Testis (tissue), 2 donors: ENCODE measurements at regions not wholly inside any gene's neighbourhood (a gene's known extent, or its start where the extent isn't known, plus 50 kb on each side); places are given as distances from the start of the nearest gene placed in this dataset.

ENCODE experiments used
- DNase-seq: peaks from one replicate; pipeline ENCODE4 v3.0.0-alpha.2; 2019
- H3K27ac ChIP-seq, 2 donors: fragments of 200-600 bp; sonication (generic); one replicate each; pipeline ENCODE4 v1.5.1; 2019
- H3K27me3 ChIP-seq: fragments of 200-600 bp; sonication (generic); one replicate; pipeline ENCODE4 v1.5.1; 2019
- H3K36me3 ChIP-seq: fragments of 200-600 bp; sonication (generic); one replicate; pipeline ENCODE4 v1.5.1; 2017; ENCODE audit warnings: low read depth; ENCODE audit errors: missing control alignments
- H3K4me1 ChIP-seq: fragments of 200-600 bp; sonication (generic); one replicate; pipeline ENCODE4 v1.5.1; 2019
- H3K4me3 ChIP-seq, 2 donors: fragments of 200-600 bp; sonication (generic); one replicate each; pipeline ENCODE4 v1.5.1; 2017 to 2019
- H3K9me3 ChIP-seq: fragments of 200-600 bp; sonication (generic); one replicate; pipeline ENCODE4 v1.5.1; 2017
- CTCF ChIP-seq, 3 experiments: fragments of 450-650 bp in 2 of 3; fragments of 200-600 bp in 1 of 3; sonication (generic) in 1 of 3; IDR thresholded peaks; one replicate each; pipeline ENCODE4 v1.5.1; 2016 to 2019; ENCODE audit warnings: antibody characterized with exemption in 3 of 3, mild to moderate bottlenecking in 2 of 3, moderate library complexity in 1 of 3
- POLR2A ChIP-seq: fragments of 450-650 bp; IDR thresholded peaks from one replicate; pipeline ENCODE4 v1.6.1; 2017; ENCODE audit warnings: antibody characterized with exemption, mild to moderate bottlenecking, moderate library complexity
- WGBS, 2 donors: methylation state at CpG; one replicate each; pipeline ENCODE4 v1.1.5; 2018; 5-methylcytosine and 5-hydroxymethylcytosine counted together
- intact Hi-C: fragments of 100-400 bp; cut with DNase I; formaldehyde crosslinking; loops from one replicate; pipeline ENCODE4 v1.15.1; 2023; ENCODE audit warnings: low total_unique reads

GRCh38 chrX:6432226-6432625 lies 102.7 kb downstream of the VCX3A start:
- Histone ChIP-seq H3K4me3 (no peak overlapping the region), H3K27me3 (no peaks in the 10 kb centered on the region), H3K4me1 (no peaks in the 10 kb centered on the region), H3K27ac (no peak overlapping the region), H3K36me3 (no peaks in the 10 kb centered on the region), H3K9me3 (no peaks in the 10 kb centered on the region)
- intact Hi-C loops, result no loop called here
- 58 to 76% methylated on average over 5 of the region's 5 CpGs for WGBS, 2 donors
- no peak for DNase-seq
- TF ChIP-seq CTCF (IDR thresholded peaks at IDR 0.05) (no peak), POLR2A (no peak)

GRCh38 chrX:6407542-6407941 lies 127.4 kb downstream of the VCX3A start:
- H3K9me3 ChIP-seq, result no peaks in the 10 kb centered on the region
- no peak for TF ChIP-seq CTCF (IDR thresholded peaks at IDR 0.05)
- no peak for TF ChIP-seq POLR2A
- DNase-seq, result no peak
- H3K27me3 ChIP-seq, result no peaks in the 10 kb centered on the region
- no peaks in the 10 kb centered on the region for H3K4me1 ChIP-seq
- intact Hi-C loops, result no loop called here
- no peak overlapping the region for H3K4me3 ChIP-seq
- H3K36me3 ChIP-seq, result no peaks in the 10 kb centered on the region
- no peak overlapping the region for H3K27ac ChIP-seq
- whole genome bisulfite sequencing, 2 donors, result 61 to 77% methylated on average over 4 of the region's 4 CpGs

GRCh38 chrX:6386837-6387236 lies 148.1 kb downstream of the VCX3A start:
- H3K27ac ChIP-seq, result no peak overlapping the region
- no peaks in the 10 kb centered on the region for H3K36me3 ChIP-seq
- intact Hi-C loops, result no loop called here
- WGBS, 2 donors, result 53% methylated on average over 2 of the region's 2 CpGs; no CpG with 5 or more reads in 1 of the 2 donors
- no peaks in the 10 kb centered on the region for H3K27me3 ChIP-seq
- H3K9me3 ChIP-seq, result no peaks in the 10 kb centered on the region
- DNase-seq, result no peak
- H3K4me3 ChIP-seq, result no peak overlapping the region
- H3K4me1 ChIP-seq, result no peaks in the 10 kb centered on the region
- TF ChIP-seq POLR2A, result no peak
- no peak for TF ChIP-seq CTCF (IDR thresholded peaks at IDR 0.05)

- WGBS, 2 donors, result 53 to 57% methylated on average over 4 of the region's 4 CpGs
- no peak overlapping the region for H3K27ac ChIP-seq
- no peaks in the 10 kb centered on the region for H3K27me3 ChIP-seq
- TF ChIP-seq POLR2A (no peak), CTCF (IDR thresholded peaks at IDR 0.05) (no peak)
- H3K4me3 ChIP-seq, result no peak overlapping the region
- intact Hi-C loops, result no loop called here
- H3K36me3 ChIP-seq, result no peaks in the 10 kb centered on the region
- no peaks in the 10 kb centered on the region for H3K4me1 ChIP-seq
- no peak for DNase-seq
- no peaks in the 10 kb centered on the region for H3K9me3 ChIP-seq
These were observed 150.0 kb downstream of the VCX3A start for GRCh38 chrX:6384921-6385320.

GRCh38 chrX:6384371-6384770 lies 150.5 kb downstream of the VCX3A start:
- DNase-seq, result no peak
- Histone ChIP-seq H3K27me3 (no peaks in the 10 kb centered on the region), H3K4me1 (no peaks in the 10 kb centered on the region), H3K9me3 (no peaks in the 10 kb centered on the region), H3K4me3 (no peak overlapping the region), H3K36me3 (no peaks in the 10 kb centered on the region), H3K27ac (no peak overlapping the region)
- intact Hi-C loops, result no loop called here
- TF ChIP-seq POLR2A (no peak), CTCF (IDR thresholded peaks at IDR 0.05) (no peak)
- WGBS, 2 donors, result 31 to 49% methylated on average over 3 to 6 of the region's 6 CpGs
